ENCODE measurements at regions not wholly inside any gene's neighbourhood (a gene's known extent, or its start where the extent isn't known, plus 50 kb on each side); places are given as distances from the start of the nearest gene placed in this dataset.

DNA sequence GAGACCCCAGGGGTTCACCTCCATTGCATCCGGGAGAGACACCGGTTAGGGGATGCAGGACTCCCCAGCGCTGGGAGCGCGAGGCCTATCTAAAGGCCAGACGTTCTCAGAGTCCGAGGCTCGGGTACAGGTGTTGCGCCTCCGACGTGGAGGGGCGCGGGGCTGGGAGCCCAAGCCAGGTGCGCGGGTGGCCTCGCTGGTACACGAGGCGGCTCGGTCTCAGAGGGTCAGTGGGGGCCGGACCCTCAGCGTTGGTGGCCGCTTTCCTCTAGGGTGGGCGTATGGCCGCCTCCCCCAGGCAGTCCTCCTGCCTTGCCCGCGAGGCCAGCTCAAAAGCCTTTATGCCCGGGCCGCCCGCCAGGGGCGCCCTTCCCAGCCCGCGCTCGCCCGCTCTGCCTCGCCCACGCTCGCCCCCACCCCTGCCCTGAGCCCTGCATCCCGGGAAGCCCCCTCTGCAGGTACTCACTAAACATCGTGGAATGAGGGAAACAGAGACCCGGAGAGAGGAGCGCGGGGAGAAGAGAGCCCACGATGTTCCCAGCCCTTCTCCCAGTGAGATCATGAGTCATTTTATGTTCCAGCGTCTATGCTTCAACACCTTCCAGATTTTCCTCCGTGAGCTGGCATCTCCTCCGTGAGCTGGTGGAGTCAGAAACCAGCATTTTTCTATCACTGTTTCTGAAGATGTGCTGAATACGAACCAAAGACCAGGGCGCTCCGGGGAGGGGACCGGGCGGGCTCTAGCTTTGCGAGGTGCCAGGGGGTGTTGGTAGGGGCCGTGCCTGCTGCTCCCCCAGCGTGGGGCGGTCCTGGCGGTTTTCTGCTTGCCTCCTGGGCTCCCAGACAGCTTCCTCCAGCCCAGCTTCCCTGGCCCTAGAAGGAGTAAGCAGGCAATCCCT, 73.8 kb downstream of the DIO3 start:
- TF ChIP-seq, protein P1, sequence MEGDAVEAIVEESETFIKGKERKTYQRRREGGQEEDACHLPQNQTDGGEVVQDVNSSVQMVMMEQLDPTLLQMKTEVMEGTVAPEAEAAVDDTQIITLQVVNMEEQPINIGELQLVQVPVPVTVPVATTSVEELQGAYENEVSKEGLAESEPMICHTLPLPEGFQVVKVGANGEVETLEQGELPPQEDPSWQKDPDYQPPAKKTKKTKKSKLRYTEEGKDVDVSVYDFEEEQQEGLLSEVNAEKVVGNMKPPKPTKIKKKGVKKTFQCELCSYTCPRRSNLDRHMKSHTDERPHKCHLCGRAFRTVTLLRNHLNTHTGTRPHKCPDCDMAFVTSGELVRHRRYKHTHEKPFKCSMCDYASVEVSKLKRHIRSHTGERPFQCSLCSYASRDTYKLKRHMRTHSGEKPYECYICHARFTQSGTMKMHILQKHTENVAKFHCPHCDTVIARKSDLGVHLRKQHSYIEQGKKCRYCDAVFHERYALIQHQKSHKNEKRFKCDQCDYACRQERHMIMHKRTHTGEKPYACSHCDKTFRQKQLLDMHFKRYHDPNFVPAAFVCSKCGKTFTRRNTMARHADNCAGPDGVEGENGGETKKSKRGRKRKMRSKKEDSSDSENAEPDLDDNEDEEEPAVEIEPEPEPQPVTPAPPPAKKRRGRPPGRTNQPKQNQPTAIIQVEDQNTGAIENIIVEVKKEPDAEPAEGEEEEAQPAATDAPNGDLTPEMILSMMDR (IDR thresholded peaks at IDR 0.05; ENCODE audit: insufficient read depth, low read length): no peak
- no peak overlapping the region for H3K4me3 ChIP-seq (ENCODE audit: low read depth, low read length)
- DNase-seq (ENCODE audit: low read depth): no peak

DNA sequence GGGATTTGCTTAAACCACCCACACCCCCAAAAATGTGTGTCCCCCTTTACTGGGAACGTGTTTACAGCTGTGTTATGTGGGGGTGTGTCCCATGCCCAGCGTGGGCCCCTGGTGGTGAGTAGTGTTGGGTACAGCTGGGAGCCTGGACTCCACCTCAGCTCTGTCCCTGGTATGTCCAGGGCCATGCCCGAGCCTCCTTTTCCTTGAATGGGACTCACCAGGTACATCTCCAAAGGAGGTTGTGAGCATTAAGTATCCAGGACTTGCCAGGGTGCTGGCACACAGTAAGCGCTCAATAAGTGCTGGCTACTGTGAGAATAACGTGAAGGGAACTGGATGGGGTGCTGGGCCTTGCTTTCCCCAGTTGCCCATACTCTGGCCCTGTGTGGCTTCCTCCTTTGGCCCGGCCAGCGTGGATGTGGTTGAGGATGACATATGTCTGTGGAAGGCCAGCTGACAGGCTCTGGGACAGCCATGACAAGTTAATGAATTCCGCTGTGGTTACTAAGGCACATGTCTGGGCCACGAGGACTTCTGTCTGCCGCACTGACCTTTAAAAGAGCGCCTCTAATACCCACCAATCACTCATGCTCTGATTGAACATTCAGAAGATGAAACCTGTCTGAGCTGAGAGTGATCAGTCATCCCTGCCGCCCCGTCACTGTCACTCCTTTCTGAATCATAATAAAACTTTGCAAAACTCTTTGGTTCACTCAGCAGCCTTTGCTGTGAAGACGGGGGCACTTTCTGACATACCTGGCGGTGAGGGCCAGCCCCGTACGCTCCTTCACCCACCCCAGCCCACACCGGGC, 74.7 kb downstream of the DIO3 start:
- DNase-seq (ENCODE audit: low read depth): no peak
- TF ChIP-seq, protein P1 (IDR thresholded peaks at IDR 0.05; ENCODE audit: insufficient read depth, low read length): no peak
- no peak overlapping the region for H3K4me3 ChIP-seq (ENCODE audit: low read depth, low read length)

DNA sequence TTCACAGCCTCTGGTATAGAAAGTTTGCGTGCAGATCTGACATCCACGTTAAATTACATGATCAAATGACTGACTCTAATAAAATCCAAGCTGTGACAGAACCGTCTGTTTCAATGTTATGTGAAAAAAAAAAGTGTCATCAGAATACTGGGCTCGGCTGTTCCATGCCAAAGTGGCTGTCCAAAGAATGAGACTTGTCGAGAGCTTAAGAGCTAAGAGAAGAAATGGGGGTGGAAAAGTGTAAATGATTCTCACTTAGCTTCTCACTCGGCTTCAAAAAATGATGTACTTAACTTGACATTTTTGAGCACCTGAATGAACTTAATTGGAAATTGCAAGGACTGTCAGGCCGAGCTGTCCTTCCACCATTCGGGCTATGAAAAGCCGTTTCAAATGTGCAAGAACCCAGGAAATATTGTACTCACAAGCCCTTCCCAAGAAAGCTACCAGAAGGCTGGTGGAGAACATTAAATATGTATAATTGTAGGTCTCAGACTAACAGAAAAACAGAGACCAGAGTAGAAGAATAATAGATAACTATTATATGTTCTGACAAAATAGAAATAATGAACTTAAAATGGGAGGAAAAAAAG, 78.0 kb downstream of the DIO3 start:
- no peak overlapping the region for H3K4me3 ChIP-seq (ENCODE audit: low read depth, low read length)
- TF ChIP-seq, protein P1 (IDR thresholded peaks at IDR 0.05; ENCODE audit: insufficient read depth, low read length): no peak
- no peak for DNase-seq (ENCODE audit: low read depth)

DNA sequence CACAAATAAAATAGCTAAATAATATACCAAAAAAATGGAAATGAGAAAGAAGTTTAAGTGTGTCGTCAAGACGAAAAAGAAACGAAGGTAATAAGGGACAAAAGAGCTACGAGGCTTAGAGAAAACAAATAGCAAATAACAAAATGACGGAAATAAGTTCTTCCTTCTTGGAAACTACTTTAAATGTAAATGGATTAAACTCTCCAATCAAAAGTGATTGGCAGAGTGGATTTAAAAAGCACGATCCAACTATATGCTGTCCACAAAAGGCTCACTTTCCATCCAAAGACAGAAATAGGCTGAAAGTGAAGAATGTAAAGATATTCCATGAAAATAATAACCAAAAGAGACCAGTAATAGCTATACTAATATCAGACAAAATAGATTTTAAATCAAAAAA, 82.4 kb downstream of the DIO3 start:
- TF ChIP-seq, protein P1 (IDR thresholded peaks at IDR 0.05; ENCODE audit: insufficient read depth, low read length): no peak
- H3K4me3 ChIP-seq (ENCODE audit: low read depth, low read length): no peak overlapping the region
- no peak for DNase-seq (ENCODE audit: low read depth)

DNA sequence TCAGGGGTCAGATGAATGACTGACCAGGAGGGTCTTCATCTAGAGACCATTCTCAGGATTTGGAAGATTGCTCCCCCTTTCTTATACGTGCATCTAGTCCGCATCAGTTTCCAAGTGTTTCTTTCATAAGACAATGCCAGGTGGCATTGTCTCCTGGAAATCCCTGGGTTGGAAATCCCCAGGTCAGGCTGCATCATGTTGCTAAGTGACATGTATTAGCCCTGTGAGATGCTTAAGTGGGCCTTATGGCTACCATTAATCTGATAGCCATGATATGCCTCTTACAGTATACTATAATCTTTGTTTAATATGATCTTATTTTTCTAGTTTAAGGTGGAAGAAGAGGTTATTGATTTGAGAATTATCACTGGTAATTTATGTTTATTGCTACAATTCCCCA, 92.8 kb downstream of the DIO3 start:
- no peak for DNase-seq (ENCODE audit: low read depth)

DNA sequence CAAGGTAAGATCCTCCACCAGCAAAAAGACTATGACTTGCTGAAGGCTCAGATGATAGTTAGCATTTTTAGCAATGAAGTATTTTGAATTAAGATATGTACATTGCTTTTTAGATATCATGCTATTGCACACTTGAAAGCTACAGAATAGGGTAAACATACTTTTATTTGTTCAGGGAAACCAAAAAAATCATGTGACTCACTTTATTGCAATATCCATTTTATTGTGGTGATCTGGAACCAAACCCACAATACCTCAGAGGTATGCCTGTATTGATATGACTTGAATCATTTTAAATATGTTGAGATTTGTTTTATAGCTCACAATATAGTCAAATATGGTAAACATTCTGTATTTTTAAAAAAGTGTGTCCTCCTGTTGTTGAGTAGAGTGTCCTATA, 96.1 kb downstream of the DIO3 start:
- H3K4me3 ChIP-seq (ENCODE audit: low read depth, low read length): no peak overlapping the region
- no peak for DNase-seq (ENCODE audit: low read depth)
- TF ChIP-seq, protein P1 (IDR thresholded peaks at IDR 0.05; ENCODE audit: insufficient read depth, low read length): no peak

More for the DNA sequence above, 92.8 kb downstream of the DIO3 start:
- TF ChIP-seq, protein P1 (IDR thresholded peaks at IDR 0.05; ENCODE audit: insufficient read depth, low read length): no peak
- H3K4me3 ChIP-seq (ENCODE audit: low read depth, low read length): no peak overlapping the region

Data from fibroblast of the aortic adventitia (primary cell).